Iris pigment epithelial cell (primary cell): ENCODE measurements at regions not wholly inside any gene's neighbourhood (a gene's known extent, or its start where the extent isn't known, plus 50 kb on each side); places are given as distances from the start of the nearest gene placed in this dataset.

ENCODE experiments used
- DNase-seq: peaks from one replicate; pipeline ENCODE4 v3.0.0-alpha.2; 2011; ENCODE audit warnings: low read depth

GRCh38 chr5:89988998-89989655, 420.4 kb downstream of the CETN3 start:
- DNase-seq = peak; percentile 48

GRCh38 chr5:89988129-89988810, 421.3 kb downstream of the CETN3 start:
- DNase-seq = peak; percentile 12

- no peak for DNase-seq
These were observed 426.3 kb downstream of the CETN3 start for GRCh38 chr5:89983216-89983615.

- peak; percentile 8 for DNase-seq
These were observed 427.4 kb downstream of the CETN3 start for GRCh38 chr5:89981878-89982773.

- no peak for DNase-seq
These were observed 428.5 kb downstream of the CETN3 start for GRCh38 chr5:89981021-89981420.

GRCh38 chr5:89973516-89973915, 436.0 kb downstream of the CETN3 start:
- no peak for DNase-seq

GRCh38 chr5:89972901-89973300, 436.7 kb downstream of the CETN3 start:
- peak; percentile 26 for DNase-seq

- peak; percentile 72 for DNase-seq
These were observed 440.6 kb downstream of the CETN3 start for GRCh38 chr5:89968958-89969381.

- peak; percentile 79 for DNase-seq
These were observed 441.6 kb downstream of the CETN3 start for GRCh38 chr5:89967771-89968444.

GRCh38 chr5:89956838-89957237, 452.7 kb downstream of the CETN3 start:
- DNase-seq = no peak

- no peak for DNase-seq
These were observed 454.6 kb downstream of the CETN3 start for GRCh38 chr5:89954916-89955315.

GRCh38 chr5:89951876-89952275, 457.7 kb downstream of the CETN3 start:
- DNase-seq = no peak

GRCh38 chr5:89950234-89950633, 459.3 kb downstream of the CETN3 start:
- no peak for DNase-seq

- no peak for DNase-seq
These were observed 460.6 kb downstream of the CETN3 start for GRCh38 chr5:89948977-89949376.

- DNase-seq = no peak
These were observed 462.6 kb downstream of the CETN3 start for GRCh38 chr5:89946916-89947315.

- DNase-seq = no peak
These were observed 463.0 kb downstream of the CETN3 start for GRCh38 chr5:89946508-89946907.

GRCh38 chr5:89942171-89942570, 467.4 kb downstream of the CETN3 start:
- DNase-seq = no peak

GRCh38 chr5:89936576-89936975, 473.0 kb downstream of the CETN3 start:
- peak; percentile 16 for DNase-seq

- DNase-seq = no peak
These were observed 475.5 kb downstream of the CETN3 start for GRCh38 chr5:89934069-89934468.

GRCh38 chr5:89932771-89933181, 476.8 kb downstream of the CETN3 start:
- no peak for DNase-seq

GRCh38 chr5:89930591-89931392, 478.8 kb downstream of the CETN3 start:
- peak; percentile 68 for DNase-seq
